Keratinocyte (primary cell): ENCODE measurements at regions not wholly inside any gene's neighbourhood (a gene's known extent, or its start where the extent isn't known, plus 50 kb on each side); places are given as distances from the start of the nearest gene placed in this dataset.

Experiments used
- DNase-seq: peaks from one replicate; pipeline ENCODE4 v3.0.0-alpha.2; 2011; ENCODE audit warnings: low read depth, missing footprints, low spot score
- FAIRE-seq: peaks from 2 replicates; lab custom pipeline; 2011; peaks lifted over from hg19 to GRCh38; lab: Jason Lieb, UNC
- H2AFZ ChIP-seq: 2 replicates; pipeline ENCODE4 v1.6.0; 2012; ENCODE audit warnings: low read length, control low read depth, inconsistent platforms; ENCODE audit not compliant: control insufficient read depth
- H3K27ac ChIP-seq: 2 replicates; pipeline ENCODE4 v1.5.1; 2011; ENCODE audit warnings: low read length; ENCODE audit not compliant: control insufficient read depth, insufficient read depth
- H3K27me3 ChIP-seq: 3 replicates; pipeline ENCODE4 v1.6.0; 2011; ENCODE audit warnings: low read length; ENCODE audit not compliant: control insufficient read depth, insufficient read depth; ENCODE audit errors: extremely low read depth
- H3K36me3 ChIP-seq, 2 experiments: 2 replicates in 1 of 2; 3 replicates in 1 of 2; pipeline ENCODE4 v1.5.1; 2011; ENCODE audit warnings: low read length in 2 of 2, mild to moderate bottlenecking in 1 of 2; ENCODE audit not compliant: control insufficient read depth in 2 of 2, insufficient read depth in 2 of 2; ENCODE audit errors: extremely low read depth in 1 of 2
- H3K4me1 ChIP-seq: 3 replicates; pipeline ENCODE4 v1.5.1; 2011; ENCODE audit warnings: low read length; ENCODE audit not compliant: control insufficient read depth, insufficient read depth; ENCODE audit errors: extremely low read depth
- H3K4me2 ChIP-seq: 3 replicates; pipeline ENCODE4 v1.6.0; 2011; ENCODE audit warnings: low read depth, low read length; ENCODE audit not compliant: control insufficient read depth, insufficient read depth; ENCODE audit errors: extremely low read depth
- H3K4me3 ChIP-seq, 3 experiments: fragments of 200-600 bp in 1 of 3; sonication (generic) in 1 of 3; 2 replicates in 2 of 3; 3 replicates in 1 of 3; pipeline ENCODE4 v1.5.1; 2011 to 2016; ENCODE audit warnings: low read length in 3 of 3, mild to moderate bottlenecking in 3 of 3, control low read depth in 2 of 3, inconsistent platforms in 1 of 3, low read depth in 1 of 3, mixed read lengths in 1 of 3, mixed run types in 1 of 3, moderate library complexity in 1 of 3; ENCODE audit not compliant: control insufficient read depth in 2 of 3, insufficient read depth in 2 of 3; ENCODE audit errors: extremely low read depth in 1 of 3
- H3K79me2 ChIP-seq: 2 replicates; pipeline ENCODE4 v1.6.0; 2012; ENCODE audit warnings: low read length; ENCODE audit not compliant: control insufficient read depth, insufficient read depth
- H3K9ac ChIP-seq: 3 replicates; pipeline ENCODE4 v1.6.0; 2011; ENCODE audit warnings: low read length; ENCODE audit not compliant: control insufficient read depth, insufficient read depth; ENCODE audit errors: extremely low read depth
- H3K9me1 ChIP-seq: 3 replicates; pipeline ENCODE4 v1.6.0; 2011; ENCODE audit warnings: low read length; ENCODE audit not compliant: control insufficient read depth, insufficient read depth; ENCODE audit errors: extremely low read depth
- H3K9me3 ChIP-seq: 2 replicates; pipeline ENCODE4 v1.5.1; 2012; ENCODE audit warnings: low read depth, low read length; ENCODE audit not compliant: control insufficient read depth
- H4K20me1 ChIP-seq: 3 replicates; pipeline ENCODE4 v1.6.0; 2011; ENCODE audit warnings: low read length; ENCODE audit not compliant: control insufficient read depth, insufficient read depth; ENCODE audit errors: extremely low read depth
- CTCF ChIP-seq, 3 experiments: IDR thresholded peaks in 1 of 3; conservative IDR thresholded peaks in 1 of 3; optimal IDR thresholded peaks in 1 of 3; 2 replicates in 2 of 3; 3 replicates in 1 of 3; pipeline versions ENCODE3 to v1.5.1; 2011; ENCODE audit warnings: low read length in 3 of 3, mild to moderate bottlenecking in 3 of 3, moderate library complexity in 2 of 3, control low read depth in 1 of 3, inconsistent platforms in 1 of 3; ENCODE audit not compliant: insufficient read depth in 2 of 3; ENCODE audit errors: extremely low read depth in 1 of 3
- EZH2 ChIP-seq: IDR thresholded peaks from one replicate; pipeline ENCODE4 v1.6.1; 2012; ENCODE audit warnings: inconsistent platforms, mild to moderate bottlenecking, low read length, moderate library complexity
- dilution Hi-C: fragments of 300-500 bp; cut with MboI; formaldehyde crosslinking; loops from one replicate; pipeline ENCODE4 v1.7.0; 2020; ENCODE audit warnings: low sequenced_read_pairs; ENCODE audit not compliant: extremely low pct_ligation_motif_present

- TF ChIP-seq EZH2 (no peak), CTCF (optimal IDR thresholded peaks at IDR 0.05 in 1 of 3, IDR thresholded peaks at IDR 0.05 in 1 of 3, conservative IDR thresholded peaks at IDR 0.05 in 1 of 3; ENCODE audit: extremely low read depth in 1 of 3, insufficient read depth in 2 of 3, low read length in 3 of 3) (no peak)
- no peak overlapping the region for H3K27ac ChIP-seq
- H3K4me2 ChIP-seq = no peak overlapping the region
- no peak overlapping the region for H2AFZ ChIP-seq
- no peaks in the 10 kb centered on the region for H3K4me1 ChIP-seq
- no peak overlapping the region for H3K9ac ChIP-seq
- dilution Hi-C loops = no loop called here
- H3K36me3 ChIP-seq = no peaks in the 10 kb centered on the region
- H4K20me1 ChIP-seq = no peaks in the 10 kb centered on the region
- no peaks in the 10 kb centered on the region for H3K9me1 ChIP-seq
- FAIRE-seq (no peak), DNase-seq (no peak)
- H3K79me2 ChIP-seq = no peaks in the 10 kb centered on the region
- H3K27me3 ChIP-seq = no peaks in the 10 kb centered on the region
- no peaks in the 10 kb centered on the region for H3K9me3 ChIP-seq
- no peak overlapping the region for H3K4me3 ChIP-seq
These were observed 1216.5 kb upstream of the AUTS2 start for GRCh38 chr7:68381731-68382130.

- dilution Hi-C loops = no loop called here
- H3K36me3 ChIP-seq = no peaks in the 10 kb centered on the region
- no peak overlapping the region for H3K4me3 ChIP-seq
- H3K27me3 ChIP-seq = no peaks in the 10 kb centered on the region
- H4K20me1 ChIP-seq = no peaks in the 10 kb centered on the region
- H3K27ac ChIP-seq = no peak overlapping the region
- TF ChIP-seq EZH2 = no peak
- TF ChIP-seq CTCF (optimal IDR thresholded peaks at IDR 0.05 in 1 of 3, IDR thresholded peaks at IDR 0.05 in 1 of 3, conservative IDR thresholded peaks at IDR 0.05 in 1 of 3; ENCODE audit: extremely low read depth in 1 of 3, insufficient read depth in 2 of 3, low read length in 3 of 3) = no peak
- no peak overlapping the region for H3K9ac ChIP-seq
- DNase-seq = no peak
- H3K79me2 ChIP-seq = no peaks in the 10 kb centered on the region
- H3K9me3 ChIP-seq = no peaks in the 10 kb centered on the region
- no peaks in the 10 kb centered on the region for H3K9me1 ChIP-seq
- H3K4me2 ChIP-seq = no peak overlapping the region
- H3K4me1 ChIP-seq = no peaks in the 10 kb centered on the region
- no peak overlapping the region for H2AFZ ChIP-seq
- no peak for FAIRE-seq
These were observed 1213.7 kb upstream of the AUTS2 start for GRCh38 chr7:68384581-68384980.
